ENCODE measurements at regions not wholly inside any gene's neighbourhood (a gene's known extent, or its start where the extent isn't known, plus 50 kb on each side); places are given as distances from the start of the nearest gene placed in this dataset.

DNA sequence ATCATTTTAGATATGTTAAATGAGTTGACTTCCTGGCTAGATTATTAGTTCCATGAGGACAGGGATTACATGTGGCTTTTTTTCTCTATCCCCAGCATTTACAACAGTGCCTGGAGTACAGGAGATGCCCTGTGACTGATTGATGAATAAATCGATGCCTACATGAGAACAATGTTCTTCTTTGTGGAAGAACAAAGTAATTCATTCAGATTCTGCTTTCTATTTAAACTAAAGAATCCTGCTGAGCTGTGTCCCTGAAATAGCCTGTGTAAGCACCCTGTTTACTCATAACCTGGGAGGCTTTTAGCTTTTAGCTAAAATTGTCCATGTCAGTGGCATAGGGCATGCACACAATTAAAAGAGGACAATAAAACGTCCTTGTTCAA is 125.1 kb upstream of the BTBD3 start:
- no peak overlapping the region for H2BK5ac ChIP-seq (ENCODE audit: low read length)
- no peak overlapping the region for H4K91ac ChIP-seq (ENCODE audit: low read depth, low read length, poor library complexity)
- no peaks in the 10 kb centered on the region for H3K4me1 ChIP-seq (ENCODE audit: control insufficient read depth in 2 of 2, insufficient read depth in 1 of 2, low read depth in 1 of 2, low read length in 2 of 2)
- no peaks in the 10 kb centered on the region for H3K27me3 ChIP-seq (ENCODE audit: control insufficient read depth in 3 of 3, insufficient read depth in 3 of 3, low read depth in 1 of 3, low read length in 3 of 3)
- H3K23ac ChIP-seq (ENCODE audit: low read depth, low read length, poor library complexity), result no peak overlapping the region
- H3K36me3 ChIP-seq (replicated peaks in 1 of 2; ENCODE audit: control insufficient read depth in 2 of 2, insufficient read depth in 2 of 2, low read length in 2 of 2), result no peaks in the 10 kb centered on the region
- H2AFZ ChIP-seq (ENCODE audit: low read length), result no peak overlapping the region
- no peak overlapping the region for H3K27ac ChIP-seq (replicated peaks; ENCODE audit: low read length)
- H4K8ac ChIP-seq (ENCODE audit: low read depth, low read length), result no peak overlapping the region
- H3K4ac ChIP-seq (ENCODE audit: low read length), result no peak overlapping the region
- H3K4me3 ChIP-seq (ENCODE audit: low read length in 2 of 2), result no peak overlapping the region
- H3K14ac ChIP-seq (ENCODE audit: low read length), result no peak overlapping the region
- H2BK15ac ChIP-seq (ENCODE audit: low read length), result no peak overlapping the region
- no peaks in the 10 kb centered on the region for H3K79me1 ChIP-seq (ENCODE audit: low read depth, low read length)
- WGBS, 2 donors (ENCODE audit: extremely low coverage in 2 of 2, insufficient read length in 2 of 2, insufficient replicate concordance in 1 of 2), result no CpG with 5 or more reads among the region's 2 CpGs
- H2BK120ac ChIP-seq (ENCODE audit: low read depth, low read length), result no peak overlapping the region
- no peak overlapping the region for H3K18ac ChIP-seq (ENCODE audit: low read length)
- no peak overlapping the region for H3K4me2 ChIP-seq (ENCODE audit: insufficient read depth, low read length, poor library complexity, severe bottlenecking)
- no peak for DNase-seq (ENCODE audit: low spot score)
- H2BK12ac ChIP-seq (ENCODE audit: low read length), result no peak overlapping the region
- H3K9me3 ChIP-seq (replicated peaks in 1 of 2; ENCODE audit: control insufficient read depth in 2 of 2, insufficient read depth in 1 of 2, low read depth in 1 of 2, low read length in 2 of 2), result no peaks in the 10 kb centered on the region
- no peak overlapping the region for H2AK5ac ChIP-seq (ENCODE audit: low read depth, low read length)
- H3K9ac ChIP-seq (ENCODE audit: low read depth, low read length, poor library complexity), result no peak overlapping the region

DNA sequence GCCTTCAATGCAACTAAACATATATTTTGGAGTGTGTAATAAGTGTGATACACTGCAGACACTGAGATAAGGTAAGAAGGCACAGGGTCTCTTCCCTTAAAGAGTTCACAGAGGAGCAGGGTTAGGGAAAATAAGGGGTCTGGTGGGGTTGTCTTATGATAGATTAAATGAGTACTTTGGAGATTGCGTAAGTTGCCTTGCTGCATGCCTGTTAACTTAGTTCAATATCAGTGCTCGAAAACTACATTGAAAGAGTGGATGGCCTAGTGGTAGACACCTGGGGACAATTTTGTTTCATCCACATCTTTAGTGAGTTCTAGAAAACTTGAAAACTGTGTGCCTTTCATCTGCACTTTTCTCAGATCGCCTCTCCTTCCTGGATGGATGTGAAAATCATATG is 123.2 kb upstream of the BTBD3 start:
- Histone ChIP-seq H2BK15ac (ENCODE audit: low read length) (no peak overlapping the region), H3K4ac (ENCODE audit: low read length) (no peak overlapping the region), H4K91ac (ENCODE audit: low read depth, low read length, poor library complexity) (no peak overlapping the region), H4K8ac (ENCODE audit: low read depth, low read length) (no peak overlapping the region), H2BK5ac (ENCODE audit: low read length) (no peak overlapping the region), H3K27ac (replicated peaks; ENCODE audit: low read length) (no peak overlapping the region), H2BK120ac (ENCODE audit: low read depth, low read length) (no peak overlapping the region), H3K18ac (ENCODE audit: low read length) (no peak overlapping the region), H3K23ac (ENCODE audit: low read depth, low read length, poor library complexity) (no peak overlapping the region), H2AFZ (ENCODE audit: low read length) (no peak overlapping the region), H2BK12ac (ENCODE audit: low read length) (no peak overlapping the region), H3K36me3 (replicated peaks in 1 of 2; ENCODE audit: control insufficient read depth in 2 of 2, insufficient read depth in 2 of 2, low read length in 2 of 2) (no peaks in the 10 kb centered on the region), H2AK5ac (ENCODE audit: low read depth, low read length) (no peak overlapping the region), H3K4me2 (ENCODE audit: insufficient read depth, low read length, poor library complexity, severe bottlenecking) (no peak overlapping the region), H3K79me1 (ENCODE audit: low read depth, low read length) (no peaks in the 10 kb centered on the region), H3K9ac (ENCODE audit: low read depth, low read length, poor library complexity) (no peak overlapping the region), H3K27me3 (ENCODE audit: control insufficient read depth in 3 of 3, insufficient read depth in 3 of 3, low read depth in 1 of 3, low read length in 3 of 3) (no peaks in the 10 kb centered on the region), H3K4me3 (ENCODE audit: low read length in 2 of 2) (no peak overlapping the region), H3K9me3 (replicated peaks in 1 of 2; ENCODE audit: control insufficient read depth in 2 of 2, insufficient read depth in 1 of 2, low read depth in 1 of 2, low read length in 2 of 2) (no peaks in the 10 kb centered on the region), H3K14ac (ENCODE audit: low read length) (no peak overlapping the region), H3K4me1 (ENCODE audit: control insufficient read depth in 2 of 2, insufficient read depth in 1 of 2, low read depth in 1 of 2, low read length in 2 of 2) (no peaks in the 10 kb centered on the region)
- no CpG with 5 or more reads among the region's 3 CpGs for whole genome bisulfite sequencing, 2 donors (ENCODE audit: extremely low coverage in 2 of 2, insufficient read length in 2 of 2, insufficient replicate concordance in 1 of 2)
- no peak for DNase-seq (ENCODE audit: low spot score)

DNA sequence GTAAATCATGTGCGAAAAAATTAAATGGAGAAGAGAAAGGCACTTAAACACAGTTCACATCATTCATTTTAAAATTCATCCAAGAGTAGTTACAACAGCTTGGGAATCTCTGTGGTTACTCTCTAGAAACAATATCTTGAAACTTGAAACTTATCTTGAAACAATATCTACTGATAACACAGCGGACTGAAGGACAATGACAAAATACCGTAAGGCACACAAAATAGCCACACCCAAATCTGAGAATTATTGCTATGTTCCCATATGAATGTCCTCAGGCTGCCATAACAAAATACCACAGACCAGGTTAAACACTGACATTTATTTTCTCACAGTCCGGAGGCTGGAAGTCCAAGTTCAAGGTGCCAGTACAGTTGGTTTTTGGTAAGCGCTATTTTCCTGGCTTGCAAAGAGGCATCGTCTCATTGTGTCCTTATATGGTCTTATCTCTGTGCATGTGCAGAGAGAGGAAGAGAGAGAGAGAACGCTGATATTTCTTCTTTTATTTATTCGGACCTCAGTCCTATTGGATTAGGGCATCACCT is 122.5 kb upstream of the BTBD3 start:
- Histone ChIP-seq H3K4ac (ENCODE audit: low read length) (no peak overlapping the region), H3K9ac (ENCODE audit: low read depth, low read length, poor library complexity) (no peak overlapping the region), H2AK5ac (ENCODE audit: low read depth, low read length) (no peak overlapping the region), H3K18ac (ENCODE audit: low read length) (no peak overlapping the region), H3K9me3 (replicated peaks in 1 of 2; ENCODE audit: control insufficient read depth in 2 of 2, insufficient read depth in 1 of 2, low read depth in 1 of 2, low read length in 2 of 2) (no peaks in the 10 kb centered on the region), H3K4me3 (ENCODE audit: low read length in 2 of 2) (no peak overlapping the region), H3K14ac (ENCODE audit: low read length) (no peak overlapping the region), H3K79me1 (ENCODE audit: low read depth, low read length) (no peaks in the 10 kb centered on the region), H2BK5ac (ENCODE audit: low read length) (no peak overlapping the region), H3K27me3 (ENCODE audit: control insufficient read depth in 3 of 3, insufficient read depth in 3 of 3, low read depth in 1 of 3, low read length in 3 of 3) (no peaks in the 10 kb centered on the region), H4K8ac (ENCODE audit: low read depth, low read length) (no peak overlapping the region), H2BK15ac (ENCODE audit: low read length) (no peak overlapping the region), H3K27ac (replicated peaks; ENCODE audit: low read length) (no peak overlapping the region), H2BK120ac (ENCODE audit: low read depth, low read length) (no peak overlapping the region), H4K91ac (ENCODE audit: low read depth, low read length, poor library complexity) (no peak overlapping the region), H2BK12ac (ENCODE audit: low read length) (no peak overlapping the region), H3K36me3 (replicated peaks in 1 of 2; ENCODE audit: control insufficient read depth in 2 of 2, insufficient read depth in 2 of 2, low read length in 2 of 2) (no peaks in the 10 kb centered on the region), H3K4me2 (ENCODE audit: insufficient read depth, low read length, poor library complexity, severe bottlenecking) (no peak overlapping the region), H3K23ac (ENCODE audit: low read depth, low read length, poor library complexity) (no peak overlapping the region), H3K4me1 (ENCODE audit: control insufficient read depth in 2 of 2, insufficient read depth in 1 of 2, low read depth in 1 of 2, low read length in 2 of 2) (no peaks in the 10 kb centered on the region), H2AFZ (ENCODE audit: low read length) (no peak overlapping the region)
- no CpG with 5 or more reads among the region's 8 CpGs for WGBS, 2 donors (ENCODE audit: extremely low coverage in 2 of 2, insufficient read length in 2 of 2, insufficient replicate concordance in 1 of 2)
- DNase-seq (ENCODE audit: low spot score), result no peak

DNA sequence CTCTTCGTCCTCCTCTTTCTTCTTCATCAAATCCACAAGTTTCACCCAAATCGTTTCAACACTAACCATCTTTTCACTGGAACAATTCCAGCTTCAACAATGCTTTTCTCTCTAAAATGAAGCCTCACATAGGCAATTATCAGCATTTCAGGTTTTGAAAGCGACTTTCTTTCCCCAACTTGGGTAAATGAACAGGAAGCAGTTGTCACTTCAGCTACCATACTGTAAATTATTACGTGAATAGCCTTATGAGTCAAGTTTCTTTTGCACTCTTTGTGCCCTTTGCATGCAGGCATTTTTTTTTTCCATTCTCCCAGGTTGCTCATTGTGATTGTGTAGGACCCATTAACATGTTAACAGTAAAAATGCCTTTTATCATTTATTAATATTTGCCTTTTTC is 121.7 kb upstream of the BTBD3 start:
- Histone ChIP-seq H3K36me3 (replicated peaks in 1 of 2; ENCODE audit: control insufficient read depth in 2 of 2, insufficient read depth in 2 of 2, low read length in 2 of 2) (no peaks in the 10 kb centered on the region), H3K14ac (ENCODE audit: low read length) (no peak overlapping the region), H2AK5ac (ENCODE audit: low read depth, low read length) (no peak overlapping the region), H2BK120ac (ENCODE audit: low read depth, low read length) (no peak overlapping the region), H3K4me3 (ENCODE audit: low read length in 2 of 2) (no peak overlapping the region), H2BK15ac (ENCODE audit: low read length) (no peak overlapping the region), H4K8ac (ENCODE audit: low read depth, low read length) (no peak overlapping the region), H3K79me1 (ENCODE audit: low read depth, low read length) (no peaks in the 10 kb centered on the region), H3K4me1 (ENCODE audit: control insufficient read depth in 2 of 2, insufficient read depth in 1 of 2, low read depth in 1 of 2, low read length in 2 of 2) (no peaks in the 10 kb centered on the region), H3K27ac (replicated peaks; ENCODE audit: low read length) (no peak overlapping the region), H3K9me3 (replicated peaks in 1 of 2; ENCODE audit: control insufficient read depth in 2 of 2, insufficient read depth in 1 of 2, low read depth in 1 of 2, low read length in 2 of 2) (no peaks in the 10 kb centered on the region), H3K18ac (ENCODE audit: low read length) (no peak overlapping the region), H2BK12ac (ENCODE audit: low read length) (no peak overlapping the region), H3K27me3 (ENCODE audit: control insufficient read depth in 3 of 3, insufficient read depth in 3 of 3, low read depth in 1 of 3, low read length in 3 of 3) (no peaks in the 10 kb centered on the region), H3K9ac (ENCODE audit: low read depth, low read length, poor library complexity) (no peak overlapping the region), H4K91ac (ENCODE audit: low read depth, low read length, poor library complexity) (no peak overlapping the region), H2BK5ac (ENCODE audit: low read length) (no peak overlapping the region), H3K23ac (ENCODE audit: low read depth, low read length, poor library complexity) (no peak overlapping the region), H3K4ac (ENCODE audit: low read length) (no peak overlapping the region), H2AFZ (ENCODE audit: low read length) (no peak overlapping the region), H3K4me2 (ENCODE audit: insufficient read depth, low read length, poor library complexity, severe bottlenecking) (no peak overlapping the region)
- no peak for DNase-seq (ENCODE audit: low spot score)
- WGBS, 2 donors (ENCODE audit: extremely low coverage in 2 of 2, insufficient read length in 2 of 2, insufficient replicate concordance in 1 of 2), result 40 to 50% methylated on average over 1 to 2 of the region's 4 CpGs

All from neuronal stem cell (in vitro differentiated cells).